Neural crest cell (in vitro differentiated cells): ENCODE measurements at regions not wholly inside any gene's neighbourhood (a gene's known extent, or its start where the extent isn't known, plus 50 kb on each side); places are given as distances from the start of the nearest gene placed in this dataset.
"Not testable (repeated sequence)": the region's sequence is repeated elsewhere in the genome, so short reads cannot be mapped to it uniquely, and the experiment has no call there.

Source experiments
- DNase-seq: peaks from one replicate; pipeline ENCODE4 v3.0.0; 2021; ENCODE audit warnings: low read depth, mixed read lengths, low spot score
- H3K27ac Mint-ChIP-seq: one replicate; pipeline ENCODE4 v1.8.0; 2021; ENCODE audit warnings: mild to moderate bottlenecking, mixed read lengths; ENCODE audit not compliant: unreplicated experiment
- H3K27me3 Mint-ChIP-seq: 2 replicates; pipeline ENCODE4 v1.8.0; 2021; ENCODE audit warnings: low read depth, mild to moderate bottlenecking, mixed read lengths
- H3K36me3 Mint-ChIP-seq: 2 replicates; pipeline ENCODE4 v1.8.0; 2021; ENCODE audit warnings: low read depth, mild to moderate bottlenecking, mixed read lengths
- H3K4me1 Mint-ChIP-seq: 2 replicates; pipeline ENCODE4 v1.8.0; 2021; ENCODE audit warnings: mixed read lengths
- H3K4me3 Mint-ChIP-seq: one replicate; pipeline ENCODE4 v1.8.0; 2021; ENCODE audit warnings: mild to moderate bottlenecking, mixed read lengths
- H3K9me3 Mint-ChIP-seq: 2 replicates; pipeline ENCODE4 v1.8.0; 2021; ENCODE audit warnings: mixed read lengths
- TF ChIP-seq, protein P1 (sequence below): fragments of 200-600 bp; sonication (generic); conservative IDR thresholded peaks from 2 replicates; pipeline ENCODE4 v1.5.0; 2021; ENCODE audit warnings: antibody characterized with exemption, mild to moderate bottlenecking

DNA sequence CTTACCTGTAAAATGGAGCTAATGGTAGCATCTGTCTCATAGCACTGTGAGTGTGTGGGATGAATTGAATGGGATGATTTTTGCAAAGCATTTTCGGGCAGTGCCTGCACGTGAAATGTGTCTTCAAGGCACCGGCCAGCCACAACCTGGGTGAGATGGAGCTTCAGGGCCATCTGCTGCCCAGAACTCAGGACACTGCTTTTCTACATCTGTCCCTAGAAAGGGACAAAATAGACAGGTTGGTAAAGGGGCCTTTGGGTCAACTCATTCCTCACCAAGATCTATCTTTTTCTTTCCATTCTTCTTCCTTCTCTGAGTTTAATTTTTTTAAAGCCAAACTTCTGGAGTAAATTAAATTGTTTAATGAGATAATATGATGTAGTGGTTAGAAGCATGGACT lies 106.5 kb downstream of the UTP18 start:
- H3K4me1 Mint-ChIP-seq, result peaks cover 20% of the 10 kb centered on the region
- TF ChIP-seq, protein P1, sequence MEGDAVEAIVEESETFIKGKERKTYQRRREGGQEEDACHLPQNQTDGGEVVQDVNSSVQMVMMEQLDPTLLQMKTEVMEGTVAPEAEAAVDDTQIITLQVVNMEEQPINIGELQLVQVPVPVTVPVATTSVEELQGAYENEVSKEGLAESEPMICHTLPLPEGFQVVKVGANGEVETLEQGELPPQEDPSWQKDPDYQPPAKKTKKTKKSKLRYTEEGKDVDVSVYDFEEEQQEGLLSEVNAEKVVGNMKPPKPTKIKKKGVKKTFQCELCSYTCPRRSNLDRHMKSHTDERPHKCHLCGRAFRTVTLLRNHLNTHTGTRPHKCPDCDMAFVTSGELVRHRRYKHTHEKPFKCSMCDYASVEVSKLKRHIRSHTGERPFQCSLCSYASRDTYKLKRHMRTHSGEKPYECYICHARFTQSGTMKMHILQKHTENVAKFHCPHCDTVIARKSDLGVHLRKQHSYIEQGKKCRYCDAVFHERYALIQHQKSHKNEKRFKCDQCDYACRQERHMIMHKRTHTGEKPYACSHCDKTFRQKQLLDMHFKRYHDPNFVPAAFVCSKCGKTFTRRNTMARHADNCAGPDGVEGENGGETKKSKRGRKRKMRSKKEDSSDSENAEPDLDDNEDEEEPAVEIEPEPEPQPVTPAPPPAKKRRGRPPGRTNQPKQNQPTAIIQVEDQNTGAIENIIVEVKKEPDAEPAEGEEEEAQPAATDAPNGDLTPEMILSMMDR, result no peak
- no peaks in the 10 kb centered on the region for H3K36me3 Mint-ChIP-seq
- no peak for DNase-seq
- no peak overlapping the region for H3K4me3 Mint-ChIP-seq
- peaks cover 4% of the 10 kb centered on the region for H3K9me3 Mint-ChIP-seq
- no peaks in the 10 kb centered on the region for H3K27me3 Mint-ChIP-seq
- H3K27ac Mint-ChIP-seq, result peak overlapping the region; percentile 68

DNA sequence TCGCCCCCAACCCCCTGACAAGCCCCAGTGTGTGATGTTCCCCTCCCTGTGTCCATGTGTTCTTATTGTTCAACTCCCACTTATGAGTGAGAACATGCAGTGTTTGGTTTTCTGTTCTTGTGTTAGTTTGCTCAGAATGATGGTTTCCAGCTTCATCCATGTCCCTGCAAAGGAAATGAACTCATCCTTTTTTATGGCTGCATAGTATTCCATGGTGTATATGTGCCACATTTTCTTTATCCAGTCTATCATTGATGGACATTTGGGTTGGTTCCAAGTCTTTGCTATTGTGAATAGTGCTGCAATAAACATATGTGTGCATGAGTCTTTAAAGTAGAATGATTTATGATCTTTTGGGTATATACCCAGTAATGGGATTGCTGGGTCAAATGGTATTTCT lies 107.5 kb downstream of the UTP18 start:
- not testable (repeated sequence) for H3K4me3 Mint-ChIP-seq, H3K27ac Mint-ChIP-seq, DNase-seq, H3K27me3 Mint-ChIP-seq, H3K36me3 Mint-ChIP-seq, H3K9me3 Mint-ChIP-seq
- peaks cover 24% of the 10 kb centered on the region for H3K4me1 Mint-ChIP-seq

DNA sequence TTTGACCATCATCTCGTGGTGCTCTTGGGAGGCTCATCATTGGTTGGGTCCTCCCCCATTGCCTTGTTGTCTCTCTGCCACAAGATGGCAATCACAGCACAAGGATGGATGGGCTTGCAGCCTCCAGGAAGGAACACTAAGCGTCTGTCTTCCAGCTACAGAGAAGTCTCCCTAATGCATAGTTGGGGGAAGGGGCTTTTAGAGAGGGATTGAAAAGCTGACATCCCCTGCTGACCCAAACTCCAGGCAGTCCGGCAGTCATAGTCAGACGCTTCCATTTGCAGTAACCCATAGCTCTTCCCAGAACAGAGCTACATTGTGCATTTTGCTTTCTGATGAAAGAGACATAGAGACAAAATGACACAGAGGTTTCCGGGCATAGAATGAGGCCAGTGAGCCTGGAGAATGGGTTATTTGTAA lies 111.4 kb downstream of the UTP18 start:
- DNase-seq, result peak; percentile 51
- H3K36me3 Mint-ChIP-seq, result no peaks in the 10 kb centered on the region
- H3K4me1 Mint-ChIP-seq, result peaks cover 26% of the 10 kb centered on the region
- H3K9me3 Mint-ChIP-seq, result peaks cover 14% of the 10 kb centered on the region
- H3K4me3 Mint-ChIP-seq, result peak overlapping the region; percentile 49
- TF ChIP-seq, protein P1, result peak; percentile 82
- no peaks in the 10 kb centered on the region for H3K27me3 Mint-ChIP-seq
- peak overlapping the region; percentile 93 for H3K27ac Mint-ChIP-seq

DNA sequence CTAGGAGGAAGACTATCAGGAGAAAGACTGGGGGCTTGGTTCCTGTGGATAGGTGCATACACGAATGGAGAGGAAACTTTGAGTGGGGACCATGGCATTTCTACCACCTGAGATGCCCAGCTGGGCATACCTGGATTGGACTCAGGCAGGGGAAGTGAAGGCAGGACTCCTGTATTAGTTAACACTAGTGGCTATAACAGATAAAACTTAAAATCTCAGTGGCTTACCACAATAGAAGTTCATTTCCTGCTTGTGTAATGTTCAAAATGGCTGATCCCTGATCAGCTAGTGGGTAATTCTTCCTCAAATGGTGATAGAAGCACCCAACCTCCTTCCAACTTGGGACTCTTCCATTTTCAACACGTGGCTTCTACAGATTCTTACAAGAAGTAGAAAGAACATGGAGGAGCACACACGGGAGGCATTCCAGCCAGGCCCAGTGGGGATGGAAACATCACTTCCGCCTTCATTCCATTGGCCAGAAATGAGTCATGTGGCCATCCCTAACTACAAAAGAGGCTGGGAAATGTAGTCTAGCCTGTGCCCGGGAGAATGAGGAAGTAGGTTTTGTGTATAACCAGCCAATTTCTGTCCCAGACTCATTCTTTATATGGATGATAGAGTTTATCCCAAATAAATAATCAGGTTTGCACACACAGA lies 112.1 kb downstream of the UTP18 start:
- Mint-ChIP-seq H3K9me3 (peaks cover 14% of the 10 kb centered on the region), H3K27ac (peak overlapping the region; percentile 82), H3K27me3 (no peaks in the 10 kb centered on the region), H3K4me1 (peaks cover 27% of the 10 kb centered on the region), H3K36me3 (no peaks in the 10 kb centered on the region), H3K4me3 (peak overlapping the region; percentile 49)
- TF ChIP-seq, protein P1, result no peak
- peak; percentile 16 for DNase-seq

DNA sequence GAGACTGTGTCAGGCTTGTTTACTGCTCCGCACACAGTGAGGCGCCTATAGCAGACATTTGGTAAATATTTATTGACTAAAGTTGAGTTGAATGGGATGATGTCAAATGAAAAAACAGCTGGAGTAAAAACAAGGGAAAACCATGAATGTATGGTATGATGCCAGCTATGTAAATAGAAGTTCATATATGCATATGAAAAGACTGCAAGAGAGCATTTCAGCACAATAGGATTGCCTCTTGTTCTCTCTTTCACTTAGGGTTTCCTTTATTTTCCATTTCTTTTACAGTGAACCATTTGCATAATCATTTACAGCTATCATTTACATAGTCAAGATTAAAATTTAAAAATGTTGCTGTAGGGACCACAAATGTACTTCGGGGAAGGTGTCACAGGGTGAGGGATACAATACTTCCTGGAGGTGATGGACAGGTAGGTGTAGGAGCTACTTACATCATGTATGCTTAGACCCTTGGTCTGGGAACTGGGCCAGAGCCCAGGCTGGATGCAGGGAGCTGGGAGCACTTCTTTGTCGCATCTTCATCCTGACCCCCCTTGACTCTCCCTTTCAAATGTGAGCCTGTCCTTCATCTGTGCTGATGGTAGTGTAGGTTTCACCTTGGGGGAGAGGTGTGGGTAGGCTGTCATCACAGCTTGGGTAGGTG lies 113.3 kb downstream of the UTP18 start:
- DNase-seq, result no peak
- Mint-ChIP-seq H3K27me3 (no peaks in the 10 kb centered on the region), H3K4me3 (no peak overlapping the region), H3K9me3 (peaks cover 14% of the 10 kb centered on the region), H3K36me3 (no peaks in the 10 kb centered on the region), H3K27ac (peak overlapping the region; percentile 50), H3K4me1 (peaks cover 27% of the 10 kb centered on the region)
- TF ChIP-seq, protein P1, result no peak

DNA sequence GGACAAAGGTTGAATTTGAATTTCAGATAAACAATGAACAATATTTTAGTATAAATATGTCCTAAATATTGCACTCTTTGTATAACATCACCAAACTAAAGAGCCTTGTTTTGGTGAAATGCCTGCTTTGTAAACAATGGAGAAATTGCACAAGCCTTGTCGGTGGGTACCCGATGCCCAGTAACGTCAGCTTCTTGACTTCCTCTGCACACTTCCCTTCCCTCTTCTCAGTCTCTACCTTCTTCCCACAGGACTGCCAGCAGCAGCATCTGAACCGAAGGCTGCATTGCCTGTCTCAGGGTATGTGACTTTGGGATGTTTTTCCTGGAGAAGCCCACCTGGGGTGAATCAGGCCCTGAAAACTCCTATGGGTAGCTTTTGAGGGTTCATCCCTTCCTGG lies 113.9 kb downstream of the UTP18 start:
- Mint-ChIP-seq H3K27ac (no peak overlapping the region), H3K36me3 (no peaks in the 10 kb centered on the region), H3K9me3 (peaks cover 14% of the 10 kb centered on the region), H3K4me3 (no peak overlapping the region), H3K4me1 (peaks cover 27% of the 10 kb centered on the region), H3K27me3 (no peaks in the 10 kb centered on the region)
- no peak for DNase-seq
- TF ChIP-seq, protein P1, result no peak
